ENCODE measurements at regions not wholly inside any gene's neighbourhood (a gene's known extent, or its start where the extent isn't known, plus 50 kb on each side); places are given as distances from the start of the nearest gene placed in this dataset.

DNA sequence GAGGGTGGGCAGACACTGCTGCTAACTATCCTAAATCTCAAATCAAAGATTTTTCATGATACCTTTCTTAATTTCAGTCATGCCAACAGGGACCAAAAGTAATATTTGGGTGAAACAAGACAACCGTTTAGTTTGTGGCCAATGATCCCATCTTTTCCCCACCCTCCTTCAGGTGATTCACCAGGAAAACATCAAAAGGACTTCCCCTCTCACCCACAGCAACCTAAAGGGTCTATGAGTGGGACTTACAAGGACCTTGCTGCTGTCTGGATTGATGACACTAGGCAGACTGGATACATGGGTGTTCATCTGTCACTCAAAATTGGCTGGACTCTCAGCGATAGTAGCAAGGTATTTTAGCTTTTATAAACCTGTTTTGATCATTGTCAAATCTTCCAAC, 62.0 kb upstream of the ZC3H12C start:
- TF ChIP-seq, protein P1, sequence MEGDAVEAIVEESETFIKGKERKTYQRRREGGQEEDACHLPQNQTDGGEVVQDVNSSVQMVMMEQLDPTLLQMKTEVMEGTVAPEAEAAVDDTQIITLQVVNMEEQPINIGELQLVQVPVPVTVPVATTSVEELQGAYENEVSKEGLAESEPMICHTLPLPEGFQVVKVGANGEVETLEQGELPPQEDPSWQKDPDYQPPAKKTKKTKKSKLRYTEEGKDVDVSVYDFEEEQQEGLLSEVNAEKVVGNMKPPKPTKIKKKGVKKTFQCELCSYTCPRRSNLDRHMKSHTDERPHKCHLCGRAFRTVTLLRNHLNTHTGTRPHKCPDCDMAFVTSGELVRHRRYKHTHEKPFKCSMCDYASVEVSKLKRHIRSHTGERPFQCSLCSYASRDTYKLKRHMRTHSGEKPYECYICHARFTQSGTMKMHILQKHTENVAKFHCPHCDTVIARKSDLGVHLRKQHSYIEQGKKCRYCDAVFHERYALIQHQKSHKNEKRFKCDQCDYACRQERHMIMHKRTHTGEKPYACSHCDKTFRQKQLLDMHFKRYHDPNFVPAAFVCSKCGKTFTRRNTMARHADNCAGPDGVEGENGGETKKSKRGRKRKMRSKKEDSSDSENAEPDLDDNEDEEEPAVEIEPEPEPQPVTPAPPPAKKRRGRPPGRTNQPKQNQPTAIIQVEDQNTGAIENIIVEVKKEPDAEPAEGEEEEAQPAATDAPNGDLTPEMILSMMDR (IDR thresholded peaks at IDR 0.05; ENCODE audit: low read depth, low read length), result no peak
- TF ChIP-seq POLR2A (IDR thresholded peaks at IDR 0.05; ENCODE audit: extremely low read depth, insufficient read length), result no peak
- TF ChIP-seq, protein P2, sequence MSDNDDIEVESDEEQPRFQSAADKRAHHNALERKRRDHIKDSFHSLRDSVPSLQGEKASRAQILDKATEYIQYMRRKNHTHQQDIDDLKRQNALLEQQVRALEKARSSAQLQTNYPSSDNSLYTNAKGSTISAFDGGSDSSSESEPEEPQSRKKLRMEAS (IDR thresholded peaks at IDR 0.05; ENCODE audit: low read depth, low read length), result no peak
